ENCODE measurements at regions not wholly inside any gene's neighbourhood (a gene's known extent, or its start where the extent isn't known, plus 50 kb on each side); places are given as distances from the start of the nearest gene placed in this dataset.

DNA sequence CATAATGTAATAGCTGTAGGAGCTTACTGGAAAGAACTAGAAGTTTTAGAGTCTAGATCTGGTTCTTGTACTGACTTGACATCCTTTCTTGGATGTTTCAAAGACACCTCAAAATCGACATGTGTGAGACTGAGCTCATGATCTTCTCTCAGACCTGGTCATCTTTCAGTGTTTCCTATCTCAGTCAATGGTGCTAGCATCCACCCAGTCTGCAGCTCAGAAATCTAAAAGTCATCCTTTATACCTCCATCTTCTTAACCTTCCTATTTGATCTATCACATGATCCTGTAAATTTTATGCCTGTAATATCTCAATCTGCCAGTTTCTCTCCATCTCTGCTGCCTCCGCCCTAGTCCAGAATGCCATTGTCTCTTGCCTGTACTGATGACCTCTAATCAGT lies 301.9 kb upstream of the PITX2 start:
- CTCF ChIA-PET (ENCODE audit: low intra/inter-chr PET ratio): no interaction called here
- Histone ChIP-seq H3K9me3 (replicated peaks; ENCODE audit: control insufficient read depth, insufficient read depth, low read depth, low read length) (no peaks in the 10 kb centered on the region), H3K27me3 (ENCODE audit: control insufficient read depth in 2 of 2, insufficient read depth in 2 of 2, low read length in 2 of 2) (no peaks in the 10 kb centered on the region), H3K4me3 (no peak overlapping the region), H2AFZ (ENCODE audit: low read depth, low read length) (no peak overlapping the region), H3K9me1 (ENCODE audit: control insufficient read depth, insufficient read depth, low read length) (no peaks in the 10 kb centered on the region), H3K79me2 (ENCODE audit: control insufficient read depth, insufficient read depth, low read length) (no peaks in the 10 kb centered on the region), H3K27ac (ENCODE audit: extremely low read depth, low read depth, low read length) (no peak overlapping the region), H3K4me2 (ENCODE audit: insufficient read depth, low read length) (no peak overlapping the region), H3K36me3 (ENCODE audit: control insufficient read depth, insufficient read depth, low read length) (no peaks in the 10 kb centered on the region), H3K4me1 (replicated peaks in 1 of 2; ENCODE audit: control insufficient read depth in 2 of 2, insufficient read depth in 2 of 2, low read length in 2 of 2) (no peaks in the 10 kb centered on the region), H3K9ac (ENCODE audit: insufficient read depth in 1 of 2, low read depth in 2 of 2, low read length in 2 of 2) (no peak overlapping the region), H4K20me1 (replicated peaks; ENCODE audit: control insufficient read depth, insufficient read depth, low read length) (no peaks in the 10 kb centered on the region)
- intact Hi-C loops (cut with micrococcal nuclease): no loop called here
- POLR2A ChIA-PET: no interaction called here
- no TSS peak for BruUV-seq (replicated peaks)
- ATAC-seq (no peak), FAIRE-seq (no peak), DNase-seq (ENCODE audit: extremely low read depth in 1 of 4, low spot score in 3 of 4) (no peak)
- WGBS (ENCODE audit: insufficient coverage, low coverage, missing lambda C conversion rate): 0% methylated on average over 2 of the region's 2 CpGs
- in situ Hi-C loops (cut with MboI): no loop called here
- TF ChIP-seq, protein P1, sequence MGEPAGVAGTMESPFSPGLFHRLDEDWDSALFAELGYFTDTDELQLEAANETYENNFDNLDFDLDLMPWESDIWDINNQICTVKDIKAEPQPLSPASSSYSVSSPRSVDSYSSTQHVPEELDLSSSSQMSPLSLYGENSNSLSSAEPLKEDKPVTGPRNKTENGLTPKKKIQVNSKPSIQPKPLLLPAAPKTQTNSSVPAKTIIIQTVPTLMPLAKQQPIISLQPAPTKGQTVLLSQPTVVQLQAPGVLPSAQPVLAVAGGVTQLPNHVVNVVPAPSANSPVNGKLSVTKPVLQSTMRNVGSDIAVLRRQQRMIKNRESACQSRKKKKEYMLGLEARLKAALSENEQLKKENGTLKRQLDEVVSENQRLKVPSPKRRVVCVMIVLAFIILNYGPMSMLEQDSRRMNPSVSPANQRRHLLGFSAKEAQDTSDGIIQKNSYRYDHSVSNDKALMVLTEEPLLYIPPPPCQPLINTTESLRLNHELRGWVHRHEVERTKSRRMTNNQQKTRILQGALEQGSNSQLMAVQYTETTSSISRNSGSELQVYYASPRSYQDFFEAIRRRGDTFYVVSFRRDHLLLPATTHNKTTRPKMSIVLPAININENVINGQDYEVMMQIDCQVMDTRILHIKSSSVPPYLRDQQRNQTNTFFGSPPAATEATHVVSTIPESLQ (CRISPR knock-in tag; IDR thresholded peaks at IDR 0.05): no peak
- TF ChIP-seq ZBTB7A (IDR thresholded peaks at IDR 0.05; ENCODE audit: borderline replicate concordance, control insufficient read depth, low read depth, low read length): no peak
- TF ChIP-seq, protein P2, sequence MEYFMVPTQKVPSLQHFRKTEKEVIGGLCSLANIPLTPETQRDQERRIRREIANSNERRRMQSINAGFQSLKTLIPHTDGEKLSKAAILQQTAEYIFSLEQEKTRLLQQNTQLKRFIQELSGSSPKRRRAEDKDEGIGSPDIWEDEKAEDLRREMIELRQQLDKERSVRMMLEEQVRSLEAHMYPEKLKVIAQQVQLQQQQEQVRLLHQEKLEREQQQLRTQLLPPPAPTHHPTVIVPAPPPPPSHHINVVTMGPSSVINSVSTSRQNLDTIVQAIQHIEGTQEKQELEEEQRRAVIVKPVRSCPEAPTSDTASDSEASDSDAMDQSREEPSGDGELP (CRISPR knock-in tag; IDR thresholded peaks at IDR 0.05; ENCODE audit: borderline replicate concordance): no peak
- TF ChIP-seq, protein P3, sequence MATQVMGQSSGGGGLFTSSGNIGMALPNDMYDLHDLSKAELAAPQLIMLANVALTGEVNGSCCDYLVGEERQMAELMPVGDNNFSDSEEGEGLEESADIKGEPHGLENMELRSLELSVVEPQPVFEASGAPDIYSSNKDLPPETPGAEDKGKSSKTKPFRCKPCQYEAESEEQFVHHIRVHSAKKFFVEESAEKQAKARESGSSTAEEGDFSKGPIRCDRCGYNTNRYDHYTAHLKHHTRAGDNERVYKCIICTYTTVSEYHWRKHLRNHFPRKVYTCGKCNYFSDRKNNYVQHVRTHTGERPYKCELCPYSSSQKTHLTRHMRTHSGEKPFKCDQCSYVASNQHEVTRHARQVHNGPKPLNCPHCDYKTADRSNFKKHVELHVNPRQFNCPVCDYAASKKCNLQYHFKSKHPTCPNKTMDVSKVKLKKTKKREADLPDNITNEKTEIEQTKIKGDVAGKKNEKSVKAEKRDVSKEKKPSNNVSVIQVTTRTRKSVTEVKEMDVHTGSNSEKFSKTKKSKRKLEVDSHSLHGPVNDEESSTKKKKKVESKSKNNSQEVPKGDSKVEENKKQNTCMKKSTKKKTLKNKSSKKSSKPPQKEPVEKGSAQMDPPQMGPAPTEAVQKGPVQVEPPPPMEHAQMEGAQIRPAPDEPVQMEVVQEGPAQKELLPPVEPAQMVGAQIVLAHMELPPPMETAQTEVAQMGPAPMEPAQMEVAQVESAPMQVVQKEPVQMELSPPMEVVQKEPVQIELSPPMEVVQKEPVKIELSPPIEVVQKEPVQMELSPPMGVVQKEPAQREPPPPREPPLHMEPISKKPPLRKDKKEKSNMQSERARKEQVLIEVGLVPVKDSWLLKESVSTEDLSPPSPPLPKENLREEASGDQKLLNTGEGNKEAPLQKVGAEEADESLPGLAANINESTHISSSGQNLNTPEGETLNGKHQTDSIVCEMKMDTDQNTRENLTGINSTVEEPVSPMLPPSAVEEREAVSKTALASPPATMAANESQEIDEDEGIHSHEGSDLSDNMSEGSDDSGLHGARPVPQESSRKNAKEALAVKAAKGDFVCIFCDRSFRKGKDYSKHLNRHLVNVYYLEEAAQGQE (IDR thresholded peaks at IDR 0.05; ENCODE audit: borderline replicate concordance): no peak
- TF ChIP-seq, protein P3 (CRISPR knock-in tag; IDR thresholded peaks at IDR 0.05; ENCODE audit: low read depth): no peak
- TF ChIP-seq SNIP1 (IDR thresholded peaks at IDR 0.05; ENCODE audit: low read depth): no peak
- no peak for TF ChIP-seq C11orf30 (IDR thresholded peaks at IDR 0.05; ENCODE audit: low read depth)
- no peak for TF ChIP-seq CBX1 (IDR thresholded peaks at IDR 0.05; ENCODE audit: low read depth)
- TF ChIP-seq NR4A1 (CRISPR knock-in tag; IDR thresholded peaks at IDR 0.05): no peak
- TF ChIP-seq NR4A1 (tag; IDR thresholded peaks at IDR 0.05): no peak
- no peak for TF ChIP-seq SAFB (IDR thresholded peaks at IDR 0.05; ENCODE audit: borderline replicate concordance, low read depth, low read length)
- TF ChIP-seq CBX5 (IDR thresholded peaks at IDR 0.05; ENCODE audit: borderline replicate concordance, low read depth): no peak
- no peak for TF ChIP-seq PURB (CRISPR knock-in tag; IDR thresholded peaks at IDR 0.05; ENCODE audit: low read depth)
- TF ChIP-seq KHSRP (IDR thresholded peaks at IDR 0.05): no peak
- no peak for TF ChIP-seq MTA2 (IDR thresholded peaks at IDR 0.05; ENCODE audit: low read depth)
